PC-3 (cell line): ENCODE measurements at regions not wholly inside any gene's neighbourhood (a gene's known extent, or its start where the extent isn't known, plus 50 kb on each side); places are given as distances from the start of the nearest gene placed in this dataset.

Experiments
- CTCF ChIP-seq: fragments of 300-600 bp; sonication (generic); conservative IDR thresholded peaks from 2 replicates; pipeline ENCODE4 v1.5.1; 2017; ENCODE audit warnings: antibody characterized with exemption, low read depth, mild to moderate bottlenecking, low read length
- EZH2 ChIP-seq: fragments of 300-600 bp; sonication (generic); IDR thresholded peaks from one replicate; pipeline ENCODE4 v1.6.1; 2017; ENCODE audit warnings: antibody characterized with exemption, mild to moderate bottlenecking, low read length; ENCODE audit not compliant: unreplicated experiment
- EZH2phosphoT487 ChIP-seq: fragments of 300-600 bp; sonication (generic); IDR thresholded peaks from 2 replicates; pipeline ENCODE4 v1.6.1; 2018; ENCODE audit warnings: mild to moderate bottlenecking, antibody characterized with exemption, low read length, borderline replicate concordance

DNA sequence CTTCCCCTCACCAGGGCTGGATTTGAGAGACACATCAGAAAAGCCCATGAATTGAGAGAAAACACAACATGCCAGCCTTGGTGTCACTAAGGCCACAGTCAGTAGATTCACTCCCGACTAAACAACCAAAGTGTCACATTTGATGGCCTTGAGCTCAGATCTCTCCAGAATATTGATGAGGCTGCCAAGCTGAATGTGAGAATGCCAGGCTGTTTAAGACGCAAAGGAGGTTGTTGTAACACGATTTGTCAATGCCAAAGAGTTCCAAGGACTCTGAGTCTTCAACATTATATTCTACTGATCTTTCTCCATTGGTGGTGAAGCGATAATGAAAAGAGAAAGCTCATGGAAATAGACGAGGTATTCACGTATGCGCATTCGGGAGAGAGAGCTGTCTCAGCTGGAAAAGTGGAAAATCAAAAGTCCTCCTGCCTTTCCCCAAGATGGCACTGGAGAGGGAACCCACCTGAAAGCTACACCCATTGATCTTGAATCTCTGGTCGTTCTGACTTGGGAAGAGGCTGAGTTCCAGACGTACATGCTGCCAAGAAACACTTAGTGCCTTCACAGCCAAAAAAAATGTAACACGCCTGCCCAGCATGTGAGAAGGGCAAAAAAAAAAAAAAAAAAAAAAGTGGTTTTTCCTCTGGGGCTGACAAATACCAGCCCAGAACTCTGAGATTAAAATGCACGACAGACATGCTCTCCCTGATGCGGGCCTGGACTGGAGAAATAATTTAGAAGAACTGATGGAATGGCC is 1159.6 kb downstream of the VRK1 start:
- no peak for TF ChIP-seq CTCF
- no peak for TF ChIP-seq EZH2phosphoT487
- TF ChIP-seq EZH2, result no peak
